NCI-H2107 (cell line): ENCODE measurements at regions not wholly inside any gene's neighbourhood (a gene's known extent, or its start where the extent isn't known, plus 50 kb on each side); places are given as distances from the start of the nearest gene placed in this dataset.

ENCODE experiments used
- DNase-seq: peaks from one replicate; lab custom pipeline; 2025; lab: John Stamatoyannopoulos, UW

DNA sequence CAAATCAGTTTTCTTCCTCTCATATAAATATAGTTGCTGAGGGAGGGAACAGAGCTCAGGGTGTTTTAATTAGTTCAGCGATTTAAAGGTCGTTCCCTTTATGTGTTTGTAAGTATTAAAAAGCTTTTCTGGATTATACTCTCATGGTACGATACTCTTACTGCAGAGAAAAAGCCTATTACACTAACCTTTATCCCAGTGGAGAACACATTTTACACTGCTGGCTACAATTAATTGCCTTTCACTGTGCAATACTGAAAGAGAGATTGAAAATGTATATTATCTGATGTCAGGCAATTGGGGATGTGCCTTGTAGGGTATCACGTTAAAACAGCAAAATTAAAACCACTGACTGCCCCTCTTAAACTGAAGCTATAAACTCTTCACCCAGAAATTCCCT is 526.9 kb upstream of the SGCG start:
- no peak for DNase-seq

DNA sequence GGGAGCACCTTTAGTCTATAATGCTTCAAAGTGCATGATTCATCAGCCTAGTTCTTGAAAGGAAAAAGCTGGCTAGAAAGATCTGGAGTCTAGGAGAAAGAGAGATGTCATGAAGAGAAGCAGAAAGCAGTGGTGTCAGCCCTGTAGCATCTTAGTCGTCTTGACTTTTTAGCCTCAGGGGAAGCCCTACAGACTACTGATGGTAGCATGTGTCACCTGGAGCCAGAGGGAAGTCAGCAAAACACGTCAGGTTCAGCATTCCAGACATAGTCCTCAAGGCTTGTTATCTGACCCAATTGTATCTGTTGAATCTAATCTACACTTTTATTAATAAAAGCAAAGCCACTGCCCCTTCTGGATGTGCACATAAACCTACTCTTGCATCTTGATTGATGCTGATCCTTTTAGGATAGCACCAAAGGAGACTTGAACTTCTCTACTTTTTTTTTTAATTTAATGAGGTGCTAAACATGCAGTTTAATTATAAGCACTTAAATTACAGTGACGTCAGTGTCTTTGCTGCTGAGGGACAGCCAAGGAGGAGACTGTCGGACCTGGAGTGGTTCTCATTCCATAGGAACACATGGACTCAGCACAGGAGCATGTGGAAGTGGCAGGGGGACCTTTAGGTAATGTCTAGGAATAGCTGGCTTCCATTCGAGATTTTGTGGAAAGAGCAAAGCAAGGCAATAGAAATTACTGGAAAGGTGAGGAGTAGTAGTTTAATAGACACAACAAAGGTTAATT is 525.5 kb upstream of the SGCG start:
- DNase-seq, result no peak

DNA sequence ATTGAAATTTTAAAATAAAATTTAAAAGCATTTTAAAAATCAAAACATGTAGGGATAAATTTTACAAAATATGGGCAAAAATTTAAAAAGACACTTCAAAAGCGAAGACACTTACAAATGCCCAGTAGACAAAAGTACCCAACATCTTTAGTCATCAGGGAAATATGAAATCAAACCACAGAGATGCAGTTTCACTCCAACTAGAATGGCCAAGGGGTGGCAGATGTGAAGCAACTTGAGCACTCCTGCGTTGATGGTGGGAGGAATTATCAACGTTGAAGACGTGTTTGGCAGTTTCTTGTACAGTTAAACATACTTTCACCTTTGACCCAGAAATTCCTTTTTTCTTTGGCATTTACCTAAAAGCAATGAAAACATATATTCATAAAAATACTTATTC is 518.0 kb upstream of the SGCG start:
- no peak for DNase-seq

DNA sequence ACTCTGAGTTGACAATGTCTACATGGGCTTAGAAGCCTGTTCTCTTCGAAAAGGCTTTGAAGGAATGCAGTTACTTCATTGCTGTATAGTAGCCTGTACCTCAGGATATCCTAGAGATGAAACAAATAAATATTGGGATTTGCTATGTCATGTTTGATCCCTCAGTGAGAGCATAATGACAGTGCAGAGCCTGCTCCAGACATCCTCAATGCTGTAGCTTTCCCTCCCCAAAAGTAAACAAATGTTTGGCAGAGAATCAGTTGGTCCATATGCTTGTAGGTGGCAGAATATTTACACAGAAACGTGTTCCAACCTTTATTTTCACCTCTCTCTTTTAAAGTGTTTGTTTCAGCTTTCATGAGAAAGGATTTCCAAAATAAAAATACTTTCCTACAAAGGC is 515.3 kb upstream of the SGCG start:
- no peak for DNase-seq

DNA sequence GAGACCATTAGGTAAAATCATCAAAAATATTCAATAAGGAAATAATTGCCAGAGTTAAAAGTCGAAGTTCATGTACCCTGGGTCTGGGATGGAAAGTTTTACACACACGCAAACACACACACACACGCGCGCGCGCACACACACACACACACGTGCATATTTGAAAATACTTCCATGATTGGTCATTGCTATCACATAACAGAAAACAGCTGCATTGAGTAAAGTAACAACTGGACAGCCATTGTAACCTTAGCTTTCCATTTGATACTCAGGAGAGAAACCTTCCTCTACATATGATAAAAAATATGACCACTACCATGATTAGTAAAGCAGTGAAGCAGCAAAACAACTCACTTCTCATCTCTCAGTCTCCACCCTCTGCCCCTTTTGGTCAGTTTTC is 490.0 kb upstream of the SGCG start:
- no peak for DNase-seq

DNA sequence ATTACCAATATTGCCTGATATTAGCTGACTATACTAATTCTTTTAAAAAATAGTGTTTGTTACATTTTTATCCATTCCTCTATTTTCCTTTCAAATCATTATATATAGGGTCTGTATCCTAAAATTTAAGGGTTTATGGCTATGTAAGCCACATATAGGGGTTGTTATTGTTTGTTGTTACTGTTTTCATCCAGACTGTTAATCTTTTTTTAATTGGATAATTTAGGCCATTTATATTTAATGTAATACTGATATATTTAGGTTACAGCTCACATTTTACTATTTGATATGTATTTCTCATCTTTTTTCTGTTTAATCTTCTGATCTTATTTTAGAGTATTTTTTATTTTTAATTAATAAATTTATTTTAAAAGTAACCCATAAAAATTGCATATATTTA is 487.1 kb upstream of the SGCG start:
- DNase-seq, result no peak

DNA sequence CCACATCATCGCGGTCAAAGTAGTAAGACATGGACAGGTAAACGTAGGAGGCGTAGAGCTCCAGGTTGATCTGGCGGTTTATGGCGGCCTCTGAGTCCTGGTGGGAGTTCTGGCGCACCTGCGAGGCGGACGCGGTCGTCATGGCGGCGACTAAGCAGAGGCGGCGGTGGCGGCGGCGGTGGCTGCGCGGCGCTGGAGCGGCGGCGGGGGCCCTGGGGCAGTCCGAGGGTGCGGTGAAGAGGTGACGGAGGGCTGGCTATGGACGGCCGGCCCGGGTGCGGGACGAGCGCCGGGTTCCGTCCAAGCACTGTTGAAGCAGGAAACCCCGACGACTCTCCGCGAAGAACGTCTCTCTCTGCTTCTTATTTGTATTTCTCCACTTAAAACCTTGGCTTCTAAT is 484.3 kb upstream of the SGCG start:
- no peak for DNase-seq

DNA sequence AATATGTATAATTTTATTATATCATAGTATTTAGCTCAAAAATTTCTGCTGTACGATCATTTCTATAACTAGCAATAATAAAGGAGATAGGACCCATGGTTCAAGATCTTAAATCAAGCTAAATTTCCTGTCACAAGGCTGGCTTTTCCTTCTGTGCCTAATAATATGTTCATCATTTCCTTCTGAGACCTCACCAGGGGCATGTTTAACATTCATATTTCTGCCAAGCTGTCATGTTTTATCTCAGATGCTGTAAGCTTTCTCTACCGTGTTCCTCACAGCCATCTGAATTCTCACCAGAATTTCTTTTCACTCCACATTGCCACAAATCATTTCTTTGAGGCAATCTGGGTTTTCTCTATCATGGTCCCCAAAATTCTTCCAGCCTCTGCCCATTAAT is 482.3 kb upstream of the SGCG start:
- no peak for DNase-seq

DNA sequence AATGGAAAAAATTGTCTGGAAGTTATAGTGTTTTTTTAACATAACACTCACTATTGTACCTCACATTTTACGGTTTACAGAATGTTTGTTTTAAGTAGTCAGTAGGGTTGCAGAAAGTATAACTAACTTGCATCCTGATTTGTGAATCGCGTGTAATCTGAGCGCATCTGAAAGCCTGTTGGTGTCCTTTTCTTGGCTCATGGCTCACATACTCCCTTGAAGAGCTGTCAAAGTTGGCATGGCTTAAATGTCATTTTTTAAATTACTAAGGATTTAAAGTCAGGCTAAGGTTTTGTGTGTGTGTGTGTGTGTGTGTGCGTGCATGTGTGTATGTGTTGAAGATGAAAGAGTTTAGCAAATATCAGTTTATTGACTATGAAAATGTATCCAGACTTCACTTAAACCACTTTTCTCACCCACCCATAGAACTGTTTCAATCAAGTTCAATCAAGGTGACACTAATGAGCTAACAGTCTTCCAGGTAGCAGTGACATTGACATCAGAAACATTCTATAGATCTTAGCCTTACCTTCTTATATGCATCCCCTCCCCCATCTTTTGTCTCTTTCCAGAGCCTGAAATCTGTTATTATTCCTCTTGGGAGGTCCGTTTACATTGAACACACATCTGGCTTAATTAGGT is 480.4 kb upstream of the SGCG start:
- no peak for DNase-seq

DNA sequence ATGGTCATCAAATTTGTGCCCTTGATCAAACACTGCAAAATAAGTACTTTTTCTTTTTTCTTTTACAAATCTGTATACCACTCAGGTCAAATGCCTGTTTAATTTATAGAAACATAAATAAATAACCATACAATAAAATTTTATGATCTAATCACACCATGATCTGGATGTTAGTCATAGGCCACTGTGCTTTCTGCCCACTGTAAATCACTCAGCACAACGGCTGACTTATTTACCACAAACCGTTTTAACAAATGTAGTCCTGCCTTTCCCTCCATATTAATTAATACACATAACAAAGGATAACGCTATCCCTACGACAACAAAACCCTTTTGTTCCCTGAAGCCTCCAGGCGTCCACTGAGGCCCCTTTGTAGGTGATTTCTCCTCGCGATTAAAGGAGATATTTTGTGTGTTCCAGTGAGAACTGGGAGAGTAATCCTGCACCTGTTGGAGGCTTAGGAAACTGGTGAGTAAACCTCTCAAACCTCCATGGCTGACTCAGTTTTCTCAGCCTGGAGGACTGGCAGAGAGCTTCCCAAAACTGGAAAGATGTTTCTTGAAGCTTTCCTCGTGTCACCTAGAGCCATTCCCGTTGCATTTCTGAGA is 477.1 kb upstream of the SGCG start:
- no peak for DNase-seq

DNA sequence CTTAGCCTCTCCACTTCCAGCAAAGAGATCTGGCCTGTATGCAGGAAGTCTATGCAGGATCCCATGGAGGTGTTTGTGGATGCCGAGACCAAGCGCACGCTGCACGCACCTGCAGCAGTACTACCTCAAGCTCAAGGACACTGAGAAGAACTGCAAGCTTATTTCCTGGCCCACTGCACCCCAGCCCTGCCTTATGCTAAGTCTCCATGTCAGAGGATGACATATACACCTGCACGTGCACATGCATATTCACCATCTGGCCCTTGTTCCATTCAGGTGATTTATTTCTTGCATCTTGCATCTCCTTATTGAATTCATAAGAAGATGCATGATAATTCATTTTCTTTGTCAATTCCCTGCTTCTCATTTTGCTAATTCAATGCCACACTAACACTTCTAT is 472.8 kb upstream of the SGCG start:
- no peak for DNase-seq

DNA sequence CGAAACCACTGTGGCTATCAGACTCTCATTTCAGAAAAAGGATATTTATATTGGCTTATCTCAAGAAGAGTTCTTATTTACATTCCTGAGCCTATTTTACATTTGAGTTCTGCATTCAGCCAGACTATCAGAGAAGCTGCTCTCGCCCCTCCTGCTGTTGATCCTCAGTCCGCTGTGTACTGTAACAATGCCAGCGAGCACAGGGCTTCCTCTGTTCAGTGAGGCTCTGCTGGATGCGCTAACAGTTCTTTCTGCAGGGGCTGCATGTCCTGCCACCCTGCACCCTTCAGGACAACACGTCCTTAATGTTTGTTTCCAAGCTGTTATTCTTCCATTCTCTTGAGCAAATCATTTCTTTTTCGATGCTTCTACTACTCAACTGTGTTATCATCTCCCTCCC is 463.7 kb upstream of the SGCG start:
- DNase-seq, result no peak

DNA sequence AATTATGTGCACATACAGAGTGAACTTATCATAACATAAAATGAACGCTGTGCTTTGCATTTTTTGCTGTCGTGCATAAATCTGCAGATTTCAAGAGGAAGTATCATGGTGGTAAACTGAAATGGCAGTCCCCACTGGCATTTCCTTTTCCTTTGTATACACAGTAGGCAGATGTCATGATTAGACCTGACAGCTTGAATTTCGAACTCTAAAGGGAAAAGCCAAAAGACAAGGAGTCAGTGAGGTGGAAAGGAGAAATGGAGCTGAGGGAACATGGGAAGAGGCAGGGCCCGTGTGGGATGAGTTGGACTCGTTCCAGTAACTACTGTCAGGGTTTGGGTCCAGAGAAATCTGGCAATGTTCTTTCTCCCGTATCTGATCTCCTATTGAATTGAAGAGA is 454.1 kb upstream of the SGCG start:
- DNase-seq, result no peak

DNA sequence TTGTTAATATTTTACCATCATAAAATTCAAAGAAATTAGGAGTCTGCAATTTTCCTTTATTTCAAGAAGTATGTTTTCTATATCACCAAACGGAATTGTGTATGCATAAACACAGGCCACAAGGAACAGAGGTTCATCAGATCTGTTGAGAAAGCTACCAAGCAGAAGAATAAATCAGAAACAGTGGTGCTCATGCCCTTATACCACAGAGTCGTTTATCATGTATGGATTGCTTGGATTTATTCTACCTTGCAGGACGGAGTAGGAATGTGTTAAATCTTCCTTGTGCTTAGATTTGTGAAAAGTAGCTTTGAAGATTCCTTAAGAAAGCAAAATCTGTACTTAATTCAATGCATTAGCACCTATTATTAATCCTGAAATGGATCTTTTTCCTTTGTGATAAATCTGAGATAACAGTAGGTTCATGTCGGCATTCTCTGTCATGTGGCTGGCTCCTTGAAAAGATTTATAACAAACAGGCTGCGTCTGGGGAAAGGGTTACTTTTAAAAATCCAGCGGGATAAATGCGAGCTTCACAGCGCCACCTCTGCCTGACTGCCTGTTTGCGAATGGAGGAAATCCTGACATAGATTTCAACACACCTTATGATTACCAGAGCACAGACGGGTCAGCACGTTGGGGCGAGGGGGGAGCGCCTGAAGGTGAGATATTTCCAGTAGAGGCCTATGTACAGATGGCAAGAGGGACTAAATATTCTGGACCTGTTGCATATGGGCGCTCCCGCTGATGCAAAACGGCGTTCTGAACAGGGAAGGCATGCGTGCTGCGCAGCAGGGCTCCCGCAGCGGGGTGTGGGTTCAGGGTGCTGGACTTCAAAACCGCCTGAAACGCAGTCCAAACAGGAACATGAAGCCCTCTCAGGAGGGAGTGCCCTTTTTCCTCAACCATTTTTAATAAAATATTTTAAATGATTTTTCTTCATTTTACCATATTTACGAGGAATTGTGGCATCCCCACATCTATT is 445.5 kb upstream of the SGCG start:
- DNase-seq, result no peak

DNA sequence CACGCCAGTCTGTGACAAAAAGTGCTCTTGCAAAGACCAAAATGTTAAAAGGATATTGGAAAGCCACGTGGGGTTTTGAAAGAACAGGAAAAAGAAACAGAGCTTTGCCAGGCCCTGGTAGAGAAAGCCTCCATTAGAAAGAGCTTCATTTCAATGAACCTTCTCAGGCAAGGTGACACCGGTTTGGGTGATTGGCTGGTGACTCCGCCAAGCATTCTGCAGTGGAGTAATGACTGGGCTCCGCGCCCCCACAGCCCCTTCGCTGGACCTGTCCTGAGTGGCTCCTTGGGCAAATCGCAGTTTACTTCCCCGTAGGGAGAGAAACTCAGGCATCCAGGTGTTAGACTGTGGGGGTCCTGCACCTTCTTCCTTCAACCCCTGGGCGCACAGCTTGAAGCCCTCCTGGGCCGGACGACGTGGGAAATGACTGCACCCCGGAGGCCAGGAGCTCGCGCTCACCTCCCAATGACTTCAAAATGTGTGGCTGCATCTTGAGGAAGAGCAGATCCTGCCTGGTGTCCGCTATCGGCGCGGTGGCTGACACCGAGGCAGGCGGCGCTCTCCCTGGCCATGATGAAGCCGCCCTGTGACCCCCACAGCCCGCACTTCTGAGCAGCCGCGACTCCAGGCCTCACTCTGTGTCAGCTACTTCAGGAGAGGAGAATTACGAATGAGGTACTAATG is 444.6 kb upstream of the SGCG start:
- DNase-seq, result no peak

DNA sequence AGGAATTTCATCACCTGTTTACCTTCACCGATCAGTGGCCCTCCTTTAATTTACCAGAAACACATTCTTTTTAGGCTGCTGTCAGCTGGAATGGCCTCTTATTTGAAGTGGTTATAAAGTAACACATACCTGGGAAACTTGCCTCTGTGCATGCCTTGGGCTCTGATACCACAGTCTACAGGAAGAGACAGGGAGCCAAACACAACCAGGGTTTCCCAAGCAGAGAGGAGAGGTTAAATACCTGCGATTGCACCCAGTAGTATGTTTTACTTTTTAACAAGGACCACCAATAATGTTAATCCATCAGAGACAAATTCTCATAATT is 444.0 kb upstream of the SGCG start:
- no peak for DNase-seq

DNA sequence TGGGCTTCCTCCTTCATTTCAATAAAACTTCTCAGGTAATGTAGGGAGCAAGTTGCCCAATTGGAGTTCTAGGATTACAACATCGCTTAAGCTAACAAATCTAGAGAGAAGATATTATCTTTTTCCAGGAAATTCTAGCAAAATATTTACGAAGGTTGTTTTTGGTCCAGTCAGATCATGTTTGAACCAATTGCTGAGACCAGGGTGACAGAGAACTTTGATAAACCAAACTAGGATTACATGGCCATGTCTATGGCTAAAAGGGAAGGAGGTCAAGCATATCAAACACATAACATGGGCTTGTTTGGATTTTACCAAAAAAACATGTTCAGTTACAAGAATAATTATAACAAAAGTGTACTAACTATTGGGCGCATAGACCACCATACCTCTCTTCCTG is 442.4 kb upstream of the SGCG start:
- DNase-seq, result no peak

DNA sequence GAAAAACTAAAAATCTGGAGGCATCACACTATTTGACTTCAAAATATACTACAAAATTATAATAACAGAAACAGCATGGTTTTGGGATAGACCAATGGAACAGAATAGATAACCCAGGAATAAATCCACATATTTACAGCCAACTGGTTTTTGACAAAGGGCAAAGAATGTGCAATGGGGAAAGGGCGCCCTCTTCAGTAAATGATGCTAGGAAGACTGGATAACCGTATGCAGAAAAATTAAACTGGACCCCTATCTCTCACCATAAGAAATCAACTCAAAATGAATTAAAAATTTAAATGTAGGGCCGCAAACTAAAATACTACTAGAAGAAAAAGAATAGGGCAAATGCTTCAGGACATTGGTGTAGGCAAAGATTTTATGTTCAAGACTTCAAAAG is 440.5 kb upstream of the SGCG start:
- DNase-seq, result no peak

DNA sequence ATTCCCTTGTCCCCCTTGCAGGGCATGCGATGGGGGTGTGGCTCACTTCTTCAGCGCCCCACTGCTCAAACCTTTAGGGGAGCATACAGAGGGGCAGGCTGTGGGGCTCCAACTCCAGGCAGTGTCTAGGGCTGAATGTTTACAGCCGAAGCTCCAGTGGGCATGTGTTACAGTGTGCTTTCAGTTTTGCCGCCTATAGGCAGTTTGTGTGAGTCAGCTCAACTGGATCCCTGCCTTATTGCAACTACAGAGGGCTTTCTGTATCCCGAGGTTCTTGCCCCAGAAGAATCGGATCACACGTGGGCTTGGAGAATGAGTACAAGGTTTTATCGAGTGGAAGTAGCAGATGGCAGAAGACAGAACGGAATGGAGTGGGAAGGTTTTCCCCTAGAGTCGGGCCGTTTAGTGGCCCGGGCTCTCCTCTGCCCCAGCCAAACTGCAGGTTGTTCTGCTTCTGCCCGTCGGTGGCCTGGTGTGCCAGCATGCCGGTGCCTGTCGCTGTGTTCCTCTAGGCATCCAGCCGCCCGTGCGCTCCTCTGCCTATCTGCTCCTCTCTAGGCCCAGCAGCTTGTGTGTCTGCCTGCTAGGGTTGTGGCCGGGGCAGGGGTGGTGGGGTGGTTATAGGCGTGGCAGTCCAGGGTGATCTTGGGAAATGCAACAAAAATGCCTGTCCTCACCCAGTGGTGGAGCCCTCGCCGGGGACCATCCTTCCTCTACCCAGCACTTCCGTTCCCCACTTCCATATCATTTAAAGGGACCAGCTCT is 435.9 kb upstream of the SGCG start:
- no peak for DNase-seq

DNA sequence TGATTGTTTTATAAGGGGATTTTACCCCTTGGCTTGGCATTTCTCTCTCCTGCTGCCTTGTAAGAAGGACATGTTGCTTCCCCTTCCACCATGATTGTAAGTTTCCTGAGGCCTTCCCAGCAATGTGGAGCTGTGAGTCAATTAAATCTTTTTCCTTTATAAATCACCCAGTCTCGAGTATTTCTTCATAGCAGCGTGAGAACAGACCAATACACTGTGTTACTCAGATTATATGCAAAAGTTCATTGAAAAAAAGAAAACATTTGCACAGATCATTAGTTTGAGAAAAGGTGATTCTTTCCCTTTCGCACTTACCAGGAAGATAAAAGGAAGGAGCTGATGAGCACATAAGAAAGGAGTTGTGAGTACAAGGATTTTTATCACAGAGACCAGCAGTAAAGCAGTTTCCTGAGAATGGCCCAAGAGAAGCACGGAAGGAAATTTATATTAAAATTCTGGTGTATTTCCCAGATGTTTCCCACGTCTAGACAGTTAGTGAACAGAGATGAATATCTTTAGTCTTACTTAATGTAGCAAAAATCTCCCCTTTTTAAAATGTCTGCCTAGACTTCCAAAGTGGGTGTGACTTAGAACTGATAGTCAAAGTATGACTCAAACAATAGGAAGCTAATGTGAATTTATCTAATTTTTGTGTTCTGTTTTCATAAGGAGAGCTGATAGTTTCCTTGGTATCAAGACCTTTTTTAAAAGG is 431.8 kb upstream of the SGCG start:
- DNase-seq, result no peak

DNA sequence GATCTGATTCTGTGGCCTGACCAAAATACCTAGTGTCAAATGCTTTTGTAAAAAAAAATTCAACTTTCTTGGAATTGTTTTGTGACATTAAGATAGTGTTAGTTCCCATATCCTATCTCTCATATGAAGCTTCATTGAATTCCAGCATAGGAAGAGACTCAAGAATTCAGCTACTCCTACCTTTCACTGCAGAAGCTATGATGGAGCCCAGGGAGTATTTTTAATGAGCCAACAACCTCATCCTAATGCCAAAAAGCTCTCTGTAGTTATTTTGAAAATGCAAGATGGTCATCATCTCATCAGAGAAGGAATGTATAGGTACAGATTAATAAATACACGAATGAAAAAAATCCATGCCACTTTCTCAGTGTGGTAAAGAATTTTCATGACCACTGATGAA is 431.2 kb upstream of the SGCG start:
- no peak for DNase-seq
